ENCODE measurements at regions not wholly inside any gene's neighbourhood (a gene's known extent, or its start where the extent isn't known, plus 50 kb on each side); places are given as distances from the start of the nearest gene placed in this dataset.

DNA sequence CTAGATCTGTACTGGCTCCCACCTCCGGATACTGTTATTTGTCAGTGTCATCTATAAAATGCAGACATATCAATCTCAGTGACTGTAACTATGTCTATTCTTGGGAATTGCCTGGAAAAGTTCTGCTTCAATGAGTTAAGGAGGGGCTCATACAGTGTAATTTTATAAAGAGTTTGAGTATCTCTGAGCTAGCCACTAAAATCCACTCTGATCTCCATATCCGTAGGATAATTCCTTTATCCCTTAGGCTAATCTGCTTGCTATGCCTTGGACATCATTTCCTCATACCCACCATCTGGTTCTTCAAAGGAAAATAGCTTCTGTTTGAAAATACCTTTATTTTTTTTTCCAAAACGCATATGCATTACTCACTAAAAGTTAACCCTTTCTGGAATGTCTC lies 863.2 kb downstream of the SUCLG1 start:
- DNase-seq = no peak

DNA sequence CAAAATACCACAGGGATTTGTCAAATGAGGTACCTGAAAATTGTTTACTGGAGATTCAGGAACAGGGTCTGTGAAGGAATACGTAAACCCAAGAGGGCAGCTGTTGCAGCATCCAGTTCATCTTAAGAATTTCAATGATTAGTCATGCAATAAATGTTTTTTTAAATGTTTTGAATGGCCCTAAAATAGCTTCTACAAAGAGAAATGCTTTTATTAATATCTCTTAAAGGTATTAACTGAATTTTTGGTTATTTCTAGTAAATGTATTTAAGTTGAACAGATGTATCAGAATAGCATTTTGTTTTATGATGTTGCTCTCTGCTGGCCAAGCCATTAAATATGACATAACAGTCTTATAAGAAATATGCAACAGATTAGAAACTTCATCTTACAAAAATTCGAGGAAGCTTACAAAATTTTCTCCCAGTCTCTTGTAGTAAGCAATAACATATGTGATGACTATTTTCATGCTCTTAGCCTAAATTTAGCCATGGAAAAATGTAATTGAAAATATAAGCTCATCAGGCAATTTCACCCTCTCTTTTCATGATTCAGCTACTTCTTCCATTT lies 863.9 kb downstream of the SUCLG1 start:
- DNase-seq = no peak

DNA sequence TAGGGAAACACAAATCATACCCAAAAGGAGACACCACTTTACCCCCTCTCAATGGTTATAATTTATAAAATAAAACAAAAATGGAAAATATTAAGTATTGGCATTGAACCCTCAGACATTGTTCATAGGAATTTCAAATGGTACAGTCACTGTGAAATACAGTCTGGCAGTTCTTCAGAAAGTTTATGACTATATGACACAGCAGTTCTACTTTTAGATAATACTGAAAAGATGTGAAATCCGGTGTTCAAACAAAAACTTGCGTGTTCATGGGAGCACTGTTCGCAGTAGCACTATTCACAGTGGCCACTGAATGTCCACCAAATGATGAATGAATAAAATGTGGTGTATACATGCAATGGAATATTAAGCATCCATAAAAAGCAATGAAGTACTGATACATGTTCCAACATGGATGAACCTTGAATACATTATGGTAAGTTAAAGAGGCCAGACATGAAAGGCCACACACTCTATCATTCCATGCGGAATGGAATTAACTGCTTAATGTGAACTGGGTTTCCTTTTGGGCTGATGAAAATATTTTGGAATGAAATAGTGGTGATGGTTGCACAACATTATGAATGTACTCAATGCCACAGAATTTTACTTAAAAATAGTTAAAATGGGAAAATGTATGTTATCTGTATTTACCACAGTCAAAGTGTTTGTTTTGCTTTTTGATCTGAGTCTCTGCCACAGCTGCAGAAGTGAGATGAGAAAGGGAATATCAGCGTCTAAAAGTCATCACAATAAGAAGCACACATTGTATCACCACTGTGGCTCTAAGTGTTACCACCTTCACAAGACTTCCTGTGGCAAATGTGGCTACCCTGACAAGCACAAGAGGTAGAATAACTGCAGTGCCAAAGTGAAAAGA lies 864.6 kb downstream of the SUCLG1 start:
- DNase-seq = no peak

DNA sequence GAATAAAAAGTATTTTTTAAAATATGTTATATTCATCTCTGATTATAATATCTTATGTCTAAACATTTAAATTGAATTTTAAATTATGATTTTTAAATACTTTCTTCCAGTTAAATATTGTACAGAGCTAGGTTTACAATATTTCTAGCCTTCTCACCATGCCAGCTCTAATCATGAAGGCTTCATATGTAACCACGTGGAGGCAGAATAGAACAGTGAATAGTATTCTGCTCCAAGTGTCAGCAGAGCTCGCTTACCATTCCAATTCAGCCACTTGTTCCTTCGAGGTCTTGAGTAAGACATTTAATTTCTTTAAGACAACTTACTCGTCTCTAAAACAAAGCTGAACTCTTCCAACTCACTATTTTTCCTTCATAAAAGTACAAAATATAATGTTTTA lies 871.8 kb downstream of the SUCLG1 start:
- DNase-seq = no peak

- no peak for DNase-seq
Observed at GRCh38 chr2:83585250-83585649, 873.8 kb downstream of the SUCLG1 start.

GRCh38 chr2:83584672-83585071 lies 874.4 kb downstream of the SUCLG1 start:
- no peak for DNase-seq

GRCh38 chr2:83582589-83582988 lies 876.5 kb downstream of the SUCLG1 start:
- DNase-seq = no peak

DNA sequence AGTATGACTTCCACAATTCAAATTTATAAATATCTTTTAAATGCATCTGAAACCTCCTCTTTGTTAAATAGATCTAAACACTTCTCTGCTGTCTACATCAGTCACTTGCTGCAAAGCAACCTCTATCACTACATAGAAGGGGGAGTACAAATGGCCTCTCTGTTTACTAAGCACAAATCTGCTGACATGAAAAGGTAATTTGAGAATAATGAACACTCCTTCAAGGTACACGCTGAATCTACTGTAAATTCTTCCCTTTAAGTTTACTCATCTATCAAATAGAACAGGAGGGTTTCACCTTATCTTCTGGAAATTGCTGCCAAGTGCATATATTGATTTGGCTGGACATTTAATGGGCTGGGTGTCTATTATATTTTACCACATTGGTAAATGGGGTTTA lies 879.6 kb downstream of the SUCLG1 start:
- DNase-seq = peak; percentile 20

GRCh38 chr2:83578405-83578804 lies 880.7 kb downstream of the SUCLG1 start:
- no peak for DNase-seq

DNA sequence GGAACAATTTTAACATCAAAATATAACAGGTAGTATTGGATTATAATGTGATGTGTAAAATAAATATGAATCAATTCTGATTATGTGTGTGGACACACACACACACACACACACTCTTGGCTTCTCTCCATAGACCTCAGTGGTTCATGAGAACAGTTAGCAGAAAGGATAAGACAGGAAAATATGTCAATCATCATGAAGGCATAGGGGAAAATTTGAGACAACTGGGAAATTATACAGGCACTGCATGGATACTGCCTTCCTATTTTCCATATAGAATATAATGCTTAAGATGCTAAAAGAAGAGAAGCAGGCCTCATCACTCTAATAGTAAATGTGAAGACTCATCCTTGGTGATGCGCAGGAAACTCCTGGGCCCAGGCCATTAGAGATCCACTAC lies 884.5 kb downstream of the SUCLG1 start:
- no peak for DNase-seq

GRCh38 chr2:83573060-83573459 lies 886.0 kb downstream of the SUCLG1 start:
- no peak for DNase-seq

GRCh38 chr2:83572400-83572799 lies 886.7 kb downstream of the SUCLG1 start:
- DNase-seq = no peak

GRCh38 chr2:83567551-83567950 lies 891.5 kb downstream of the SUCLG1 start:
- no peak for DNase-seq

- DNase-seq = no peak
Observed at GRCh38 chr2:83565626-83566025, 893.5 kb downstream of the SUCLG1 start.

DNA sequence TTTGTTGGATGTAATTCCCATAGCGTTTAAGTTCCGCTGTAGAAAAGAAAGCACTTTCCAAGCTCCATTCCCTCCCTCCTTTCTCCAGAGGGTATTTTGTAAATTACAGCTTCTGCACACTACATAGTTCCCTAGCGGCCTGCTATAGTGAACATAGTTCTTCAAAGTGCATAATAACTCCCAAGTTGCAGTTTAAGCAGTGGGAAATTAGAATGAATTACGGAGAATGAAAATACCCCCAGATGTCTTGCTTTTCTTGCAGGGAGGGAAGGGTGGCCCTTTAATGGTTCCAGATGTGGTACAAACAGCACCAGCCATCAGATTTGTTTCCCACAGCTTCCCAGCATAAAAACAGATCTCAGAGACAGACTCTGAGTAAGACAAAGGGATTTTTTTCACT lies 893.9 kb downstream of the SUCLG1 start:
- peak; percentile 61 for DNase-seq

GRCh38 chr2:83561592-83561991 lies 897.5 kb downstream of the SUCLG1 start:
- no peak for DNase-seq

- DNase-seq = no peak
Observed at GRCh38 chr2:83536556-83536955, 922.5 kb downstream of the SUCLG1 start.

DNA sequence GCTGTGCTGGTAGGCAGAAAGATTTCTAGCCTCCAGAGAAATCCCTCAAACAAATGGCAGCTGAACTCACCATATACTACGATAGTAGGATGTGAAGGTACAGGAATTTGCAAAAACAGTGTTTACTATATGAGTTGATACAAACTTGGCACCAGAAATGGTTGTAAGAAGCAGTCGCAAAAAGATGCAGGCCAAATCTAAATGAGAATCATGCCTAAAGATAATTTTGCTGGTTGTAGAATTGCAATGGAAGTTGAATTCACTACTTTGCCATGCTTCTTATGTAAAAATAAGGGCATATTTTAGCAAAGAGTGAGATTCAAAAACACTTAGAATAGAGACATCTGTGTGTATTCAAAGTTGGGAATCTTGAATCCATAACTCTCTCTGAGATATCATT lies 924.7 kb downstream of the SUCLG1 start:
- no peak for DNase-seq

DNA sequence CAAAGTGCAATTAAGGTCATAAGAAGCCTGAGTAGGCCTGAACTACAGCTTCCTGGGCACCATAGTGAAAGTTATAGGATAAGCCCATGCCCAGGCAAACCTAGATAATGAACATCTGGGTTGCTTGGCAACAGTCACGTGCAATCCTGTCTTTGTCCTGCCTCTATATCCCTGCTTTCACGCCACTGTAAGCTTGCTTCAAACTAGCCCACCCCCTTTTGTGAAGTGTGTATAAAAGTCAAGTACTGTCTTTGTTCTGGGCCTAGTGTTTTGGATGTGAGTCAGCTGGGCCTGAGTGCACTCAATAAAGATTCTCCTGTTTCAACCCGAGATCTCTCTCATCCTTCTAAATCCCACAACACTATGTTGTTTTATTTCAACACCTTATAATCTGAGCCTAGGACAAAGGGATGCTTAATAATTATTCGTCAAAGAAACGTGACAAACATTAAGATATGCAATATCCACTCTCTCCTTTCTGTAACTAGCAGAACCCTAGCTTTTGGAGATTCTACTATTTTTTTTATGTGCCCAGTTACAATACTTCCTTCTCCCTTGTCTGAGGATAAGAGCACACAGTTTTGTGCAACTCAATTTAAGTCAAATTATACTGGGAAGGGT lies 927.8 kb downstream of the SUCLG1 start:
- DNase-seq = no peak

DNA sequence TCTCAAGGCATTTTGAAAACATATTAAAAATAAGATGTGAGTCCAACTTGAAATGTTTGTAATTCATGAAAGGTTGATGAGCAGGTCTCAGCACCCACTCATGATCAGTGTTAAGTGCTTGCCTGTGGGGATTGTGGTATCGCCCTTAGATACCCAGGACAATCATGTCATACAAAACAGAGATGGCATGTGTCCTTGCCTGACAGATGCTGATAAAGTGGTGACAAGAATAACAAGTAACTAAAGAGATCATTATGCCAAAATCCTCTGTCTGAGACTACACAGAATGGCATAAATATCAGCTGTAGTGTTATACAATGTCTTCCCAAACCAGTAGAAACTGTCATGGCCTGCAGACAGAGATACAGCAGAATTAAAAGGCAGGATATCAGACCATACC lies 930.3 kb downstream of the SUCLG1 start:
- DNase-seq = no peak

DNA sequence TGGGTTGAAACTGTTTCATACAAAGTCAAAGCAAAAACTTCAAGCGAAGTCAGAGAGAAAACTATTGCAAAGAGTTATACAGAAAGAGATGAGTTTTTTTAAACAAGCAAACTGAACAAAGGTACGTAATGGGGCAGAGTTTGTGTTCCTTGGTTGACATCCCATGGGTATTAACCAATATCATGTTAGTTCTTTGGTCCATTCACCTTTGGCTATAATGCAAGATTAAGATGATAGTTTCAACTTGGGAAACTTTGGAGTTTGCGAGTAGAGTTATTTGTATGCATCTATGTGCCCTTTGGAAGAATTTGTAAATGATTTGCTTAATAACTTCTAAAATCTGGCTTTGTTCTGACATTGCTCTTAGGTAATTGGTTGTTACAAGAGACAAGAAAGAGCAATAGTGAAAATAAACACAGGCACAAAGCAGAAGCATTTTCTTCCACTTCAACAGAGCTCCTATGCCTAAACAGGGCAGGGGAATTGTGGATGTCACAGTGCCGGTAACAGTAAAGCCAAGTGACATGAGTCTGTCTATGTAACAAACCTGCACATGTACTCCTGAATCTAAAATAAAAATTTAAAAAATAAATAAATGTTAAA lies 936.1 kb downstream of the SUCLG1 start:
- DNase-seq = no peak

GRCh38 chr2:83517727-83518368 lies 941.2 kb downstream of the SUCLG1 start:
- DNase-seq = no peak

DNA sequence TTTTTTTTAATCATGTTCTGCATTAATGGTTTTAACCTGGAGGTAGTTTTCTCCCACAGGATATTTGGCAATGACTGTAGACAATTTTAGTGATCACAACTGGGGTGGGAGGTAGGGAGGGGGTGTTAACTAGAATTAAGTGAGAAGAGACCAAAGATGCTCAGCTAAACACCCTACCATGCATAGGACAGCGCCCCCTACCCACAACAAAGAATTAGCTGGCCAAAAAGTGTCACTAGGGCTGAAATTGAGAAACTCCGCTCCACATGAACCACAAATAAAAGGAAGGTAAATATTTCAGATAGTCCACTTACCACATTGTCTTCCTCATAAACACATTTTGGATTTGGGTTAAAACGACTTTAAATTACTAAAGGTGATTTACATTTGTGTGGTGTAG lies 942.6 kb downstream of the SUCLG1 start:
- no peak for DNase-seq

Measured in NCI-H2227 treated with DMSO at 0.1 percent for 48 hours (cell line).